Fibroblast of mammary gland (primary cell): ENCODE measurements at regions not wholly inside any gene's neighbourhood (a gene's known extent, or its start where the extent isn't known, plus 50 kb on each side); places are given as distances from the start of the nearest gene placed in this dataset.

Experiments used
- DNase-seq: peaks from one replicate; pipeline ENCODE4 v3.0.0-alpha.2; 2010; ENCODE audit warnings: low read depth
- H3K4me3 ChIP-seq: 2 replicates; pipeline ENCODE4 v1.5.1; 2011; ENCODE audit warnings: low read depth, mild to moderate bottlenecking, low read length, moderate library complexity; ENCODE audit not compliant: control insufficient read depth
- CTCF ChIP-seq: conservative IDR thresholded peaks from 2 replicates; pipeline ENCODE4 v1.5.1; 2011; ENCODE audit warnings: low read depth, low read length, inconsistent platforms; ENCODE audit not compliant: control insufficient read depth, insufficient read depth

DNA sequence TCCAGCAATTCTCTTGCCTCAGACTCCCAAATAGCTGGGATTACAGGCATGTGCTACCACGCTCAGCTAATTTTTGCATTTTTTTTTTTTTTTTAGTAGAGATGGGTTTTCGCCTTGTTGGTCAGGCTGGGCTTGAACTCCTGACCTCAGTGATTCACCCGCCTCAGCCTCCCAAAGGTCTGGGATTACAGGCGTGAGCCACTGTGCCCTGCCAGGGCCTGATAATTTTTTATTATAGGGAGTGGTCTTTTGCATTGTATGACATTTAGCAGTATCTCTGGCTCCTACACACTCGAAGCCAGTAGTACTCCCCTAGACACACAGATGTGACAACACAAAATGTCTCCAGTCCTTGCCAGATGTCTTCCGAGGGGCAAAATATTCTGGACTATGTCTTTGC is 124.0 kb downstream of the DKK1 start:
- TF ChIP-seq CTCF, result no peak

GRCh38 chr10:52440612-52441285 is 126.7 kb downstream of the DKK1 start:
- no peak for TF ChIP-seq CTCF
- H3K4me3 ChIP-seq, result no peak overlapping the region
- DNase-seq, result no peak

More for the DNA sequence above, 124.0 kb downstream of the DKK1 start:
- DNase-seq, result no peak
- no peak overlapping the region for H3K4me3 ChIP-seq

DNA sequence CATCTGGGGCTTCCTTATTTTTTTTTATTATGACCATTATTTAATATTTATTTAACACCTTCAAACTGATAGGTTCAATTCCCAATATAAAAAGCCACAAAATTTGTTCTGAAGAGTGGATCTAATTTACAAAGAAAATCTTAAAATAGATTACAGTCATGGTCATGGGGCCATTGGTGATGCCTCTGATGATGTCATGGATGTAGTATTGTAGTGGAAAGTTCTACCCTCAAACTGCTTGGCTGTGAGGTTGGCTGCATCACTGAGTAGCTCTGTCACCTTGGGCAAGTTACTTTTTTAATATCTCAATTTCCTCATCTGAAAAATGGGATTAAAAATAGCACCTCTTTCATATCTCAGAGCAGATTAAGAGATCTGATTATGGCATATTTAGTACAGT is 128.5 kb downstream of the DKK1 start:
- H3K4me3 ChIP-seq, result no peak overlapping the region
- peak; percentile 80 for DNase-seq
- TF ChIP-seq CTCF, result no peak

- DNase-seq, result peak; percentile 88
- H3K4me3 ChIP-seq, result no peak overlapping the region
- no peak for TF ChIP-seq CTCF
Measured at GRCh38 chr10:52443419-52444388, 129.6 kb downstream of the DKK1 start.

- H3K4me3 ChIP-seq, result no peak overlapping the region
- DNase-seq, result peak; percentile 34
- TF ChIP-seq CTCF, result no peak
Measured at GRCh38 chr10:52446391-52446790, 132.3 kb downstream of the DKK1 start.

- peak; percentile 32 for DNase-seq
- TF ChIP-seq CTCF, result no peak
Measured at GRCh38 chr10:52447931-52448353, 133.9 kb downstream of the DKK1 start.

More at GRCh38 chr10:52447931-52448353, 133.9 kb downstream of the DKK1 start:
- H3K4me3 ChIP-seq, result no peak overlapping the region
